K562 (cell line): ENCODE measurements at regions not wholly inside any gene's neighbourhood (a gene's known extent, or its start where the extent isn't known, plus 50 kb on each side); places are given as distances from the start of the nearest gene placed in this dataset.

ENCODE experiments used
- ATAC-seq: fragments of 200-7000 bp; cut with Tn5 transposase; 3 replicates; pipeline ENCODE4 v1.9.1; 2020; ENCODE audit warnings: moderate library complexity
- BruUV-seq: library from RNA; stranded (reverse); fragments of 400-500 nt; replicated peaks from 2 replicates; lab custom pipeline; 2021; lab: Mats Ljungman, UMichigan
- CTCF ChIA-PET: fragments of 300-600 bp; formaldehyde crosslinking; extraction: SDS; loops from one replicate; lab custom pipeline; 2021; ENCODE audit warnings: low intra/inter-chr PET ratio; lab: Yijun Ruan, JAX
- POLR2A ChIA-PET: fragments of 300-600, 350-650 bp; sonication (Branson Sonifier 250); formaldehyde crosslinking; extraction: SDS; loops from one replicate; lab custom pipeline; 2021; ENCODE audit warnings: antibody characterized with exemption, inconsistent platforms; lab: Yijun Ruan, JAX
- DNase-seq, 4 experiments: peaks; one replicate each; pipeline versions ENCODE4 v3.0.0 to v3.0.0-alpha.2; 2011 to 2018; ENCODE audit warnings: low spot score in 3 of 4, mixed read lengths in 3 of 4; ENCODE audit errors: extremely low read depth in 1 of 4
- FAIRE-seq: peaks from 2 replicates; lab custom pipeline; 2011; peaks lifted over from hg19 to GRCh38; lab: Jason Lieb, UNC
- H2AFZ ChIP-seq: 2 replicates; pipeline ENCODE4 v1.6.0; 2011; ENCODE audit warnings: low read depth, low read length, control low read depth, inconsistent platforms
- H3K27ac ChIP-seq: fragments of 200-600 bp; 3 replicates; pipeline ENCODE4 v1.8.0; 2011; ENCODE audit warnings: low read depth, mild to moderate bottlenecking, control low read depth, inconsistent platforms, low read length, moderate library complexity, mixed read lengths; ENCODE audit errors: extremely low read depth
- H3K27me3 ChIP-seq, 2 experiments: fragments of 300-600 bp in 1 of 2; 2 replicates in 1 of 2; 3 replicates in 1 of 2; pipeline versions ENCODE4 v1.6.0 to v1.8.0; 2011; ENCODE audit warnings: inconsistent platforms in 2 of 2, low read length in 2 of 2, mild to moderate bottlenecking in 1 of 2, mixed read lengths in 1 of 2, moderate library complexity in 1 of 2; ENCODE audit not compliant: control insufficient read depth in 2 of 2, insufficient read depth in 2 of 2
- H3K36me3 ChIP-seq: fragments of 300-600 bp; 3 replicates; pipeline ENCODE4 v1.8.0; 2011; ENCODE audit warnings: mild to moderate bottlenecking, low read length, inconsistent platforms; ENCODE audit not compliant: control insufficient read depth, insufficient read depth
- H3K4me1 ChIP-seq, 2 experiments: fragments of 200-600 bp in 1 of 2; replicated peaks in 1 of 2; 2 replicates in 1 of 2; 3 replicates in 1 of 2; pipeline versions ENCODE4 v1.5.1 to v1.8.0; 2011; ENCODE audit warnings: inconsistent platforms in 2 of 2, low read length in 2 of 2, mild to moderate bottlenecking in 1 of 2, mixed read lengths in 1 of 2, moderate library complexity in 1 of 2; ENCODE audit not compliant: control insufficient read depth in 2 of 2, insufficient read depth in 2 of 2
- H3K4me2 ChIP-seq: 2 replicates; pipeline ENCODE4 v1.6.1; 2011; ENCODE audit warnings: low read length, control low read depth, inconsistent platforms, mixed read lengths; ENCODE audit not compliant: insufficient read depth
- H3K4me3 ChIP-seq: fragments of 200-600 bp; sonication (generic), shearing (Covaris generic); 2 replicates; pipeline ENCODE4 v1.5.1; 2016; ENCODE audit warnings: control low read depth, inconsistent platforms
- H3K79me2 ChIP-seq: fragments of 200-600 bp; 3 replicates; pipeline ENCODE4 v1.8.0; 2011; ENCODE audit warnings: low read length, inconsistent platforms; ENCODE audit not compliant: control insufficient read depth, insufficient read depth
- H3K9ac ChIP-seq, 2 experiments: 2 replicates each; pipeline versions ENCODE4 v1.6.0 to v1.6.1; 2011; ENCODE audit warnings: low read depth in 2 of 2, low read length in 2 of 2, control low read depth in 1 of 2, inconsistent platforms in 1 of 2, mild to moderate bottlenecking in 1 of 2, mixed read lengths in 1 of 2; ENCODE audit not compliant: insufficient read depth in 1 of 2
- H3K9me1 ChIP-seq: one replicate; pipeline ENCODE4 v1.6.0; 2011; ENCODE audit warnings: inconsistent platforms, mild to moderate bottlenecking, low read length, moderate library complexity; ENCODE audit not compliant: control insufficient read depth, insufficient read depth
- H3K9me3 ChIP-seq: replicated peaks from 2 replicates; pipeline ENCODE4 v1.5.1; 2011; ENCODE audit warnings: low read depth, low read length, inconsistent platforms; ENCODE audit not compliant: control insufficient read depth, insufficient read depth
- H4K20me1 ChIP-seq: replicated peaks from 2 replicates; pipeline ENCODE4 v1.6.1; 2011; ENCODE audit warnings: low read length, inconsistent platforms, mixed read lengths; ENCODE audit not compliant: control insufficient read depth, insufficient read depth
- CBX2 ChIP-seq: fragments of 200-600 bp; sonication (generic); IDR thresholded peaks from one replicate; pipeline ENCODE4 v1.6.1; 2012; ENCODE audit warnings: mild to moderate bottlenecking, low read length, inconsistent platforms; ENCODE audit not compliant: insufficient read depth, poor library complexity, severe bottlenecking
- ETV5 ChIP-seq: sonication (generic); formaldehyde crosslinking; IDR thresholded peaks from 2 replicates; pipeline ENCODE4 v1.4.0; 2020; ENCODE audit warnings: low read depth, mild to moderate bottlenecking, missing genetic modification reagents
- HMG20A ChIP-seq: fragments of 450-650 bp; formaldehyde crosslinking; conservative IDR thresholded peaks from 2 replicates; pipeline ENCODE4 v1.4.0; 2020; ENCODE audit warnings: mild to moderate bottlenecking, mixed read lengths
- MAFF ChIP-seq: IDR thresholded peaks from 2 replicates; pipeline ENCODE4 v1.6.1; 2012; ENCODE audit warnings: low read length, improper control_type of control experiment
- NFATC3 ChIP-seq: fragments of 450-650 bp; IDR thresholded peaks from 2 replicates; pipeline ENCODE4 v1.6.1; 2017; ENCODE audit warnings: mild to moderate bottlenecking
- NFE2L1 ChIP-seq: fragments of 450-650 bp; IDR thresholded peaks from 2 replicates; pipeline ENCODE4 v1.6.1; 2016; ENCODE audit warnings: missing genetic modification characterization, low read depth, mild to moderate bottlenecking, missing compliant biosample characterization, moderate library complexity, borderline replicate concordance
- STAT5B ChIP-seq: fragments of 250-450 bp; sonication (Bioruptor Pico); IDR thresholded peaks from 2 replicates; pipeline ENCODE4 v1.8.0; 2021; ENCODE audit warnings: mild to moderate bottlenecking, inconsistent platforms
- ZNF184 ChIP-seq: sonication (generic); formaldehyde crosslinking; IDR thresholded peaks from 2 replicates; pipeline ENCODE4 v1.5.0; 2020; ENCODE audit warnings: missing genetic modification reagents
- ZNF583 ChIP-seq: fragments of 250-450 bp; sonication (Bioruptor Pico); IDR thresholded peaks from 2 replicates; pipeline ENCODE4 v1.4.0; 2020
- ZNF589 ChIP-seq: fragments of 200-800 bp; sonication (Bioruptor generic); IDR thresholded peaks from 2 replicates; pipeline ENCODE4 v1.6.1; 2016; ENCODE audit warnings: low read depth, missing genetic modification characterization, missing compliant biosample characterization
- WGBS: fragments of 100-300 bp; shearing (Covaris generic); methylation state at CpG from one replicate; pipeline ENCODE4 v1.1.6; 2016; ENCODE audit warnings: low coverage, mixed read lengths; ENCODE audit not compliant: insufficient coverage; ENCODE audit errors: missing lambda C conversion rate; 5-methylcytosine and 5-hydroxymethylcytosine counted together
- in situ Hi-C: fragments of 300-500 bp; cut with MboI; formaldehyde crosslinking; loops from 4 replicates; pipeline ENCODE4 v1.15.0; 2018; ENCODE audit warnings: inconsistent platforms, mixed read lengths
- intact Hi-C: fragments of 100-400 bp; cut with micrococcal nuclease; formaldehyde crosslinking; loops from 2 replicates; pipeline ENCODE4 v1.14.2; 2022
- TF ChIP-seq, protein P1 (sequence below), 3 experiments: fragments of 200-800 bp in 1 of 3; sonication (Bioruptor generic) in 1 of 3; sonication (generic) in 1 of 3; formaldehyde crosslinking in 1 of 3; IDR thresholded peaks; 2 replicates each; pipeline versions ENCODE4 v1.6.1 to v1.8.0; 2016 to 2022; ENCODE audit warnings: mild to moderate bottlenecking in 2 of 3, missing compliant biosample characterization in 2 of 3, missing genetic modification characterization in 2 of 3, missing genetic modification reagents in 1 of 3
- TF ChIP-seq, protein P2 (sequence below): sonication (generic); formaldehyde crosslinking; IDR thresholded peaks from 2 replicates; pipeline ENCODE4 v1.8.0; 2023; ENCODE audit warnings: missing genetic modification reagents, mild to moderate bottlenecking, borderline replicate concordance
- TF ChIP-seq, protein P3 (sequence below): fragments of 250-450 bp; sonication (Bioruptor Pico); IDR thresholded peaks from 2 replicates; pipeline ENCODE4 v1.5.0; 2021
- TF ChIP-seq, protein P4 (sequence below), 2 experiments: IDR thresholded peaks; 2 replicates each; pipeline ENCODE4 v1.6.1; 2011; ENCODE audit warnings: borderline replicate concordance in 1 of 2, control low read depth in 1 of 2, low read depth in 1 of 2, low read length in 1 of 2, mild to moderate bottlenecking in 1 of 2, mixed read lengths in 1 of 2, moderate library complexity in 1 of 2; ENCODE audit not compliant: insufficient read depth in 1 of 2, insufficient read length in 1 of 2, poor library complexity in 1 of 2, severe bottlenecking in 1 of 2; ENCODE audit errors: extremely low read depth in 1 of 2

DNA sequence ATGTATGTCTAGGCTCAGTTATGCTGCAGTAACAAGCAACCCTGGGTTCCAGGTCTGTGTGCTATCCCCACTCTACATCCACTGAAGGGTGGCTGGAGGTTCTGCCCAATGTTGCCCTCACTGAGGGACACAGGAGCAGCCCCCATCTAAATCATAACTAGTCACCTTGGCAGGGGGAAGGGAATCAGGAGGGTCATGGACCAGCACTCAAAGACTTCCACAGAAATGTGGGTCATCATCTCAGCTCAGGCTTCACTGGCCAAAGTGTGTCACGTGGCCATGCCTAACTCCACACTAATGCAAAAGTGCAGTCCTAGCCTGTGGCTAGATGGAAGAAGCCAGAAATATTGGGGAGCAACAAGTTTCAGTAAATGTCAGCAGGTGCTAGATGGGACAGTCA, 137.3 kb upstream of the ZNF507 start:
- CTCF ChIA-PET = interaction anchor here (0.6 kb wide), 1 partner anchor 23 kb away, joined by 6 read pairs; no protein-coding TSS in a partner anchor
- BruUV-seq = no TSS peak
- TF ChIP-seq NFATC3 = no peak
- TF ChIP-seq, protein P1, sequence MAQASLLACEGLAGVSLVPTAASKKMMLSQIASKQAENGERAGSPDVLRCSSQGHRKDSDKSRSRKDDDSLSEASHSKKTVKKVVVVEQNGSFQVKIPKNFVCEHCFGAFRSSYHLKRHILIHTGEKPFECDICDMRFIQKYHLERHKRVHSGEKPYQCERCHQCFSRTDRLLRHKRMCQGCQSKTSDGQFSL (CRISPR knock-in tag; IDR thresholded peaks at IDR 0.05) = no peak
- TF ChIP-seq, protein P1 (tag; IDR thresholded peaks at IDR 0.05) = no peak
- TF ChIP-seq ZNF583 (CRISPR knock-in tag) = no peak
- TF ChIP-seq ZNF589 = no peak
- no peak for TF ChIP-seq STAT5B (CRISPR knock-in tag)
- TF ChIP-seq ETV5 (CRISPR knock-in tag) = no peak
- TF ChIP-seq, protein P2, sequence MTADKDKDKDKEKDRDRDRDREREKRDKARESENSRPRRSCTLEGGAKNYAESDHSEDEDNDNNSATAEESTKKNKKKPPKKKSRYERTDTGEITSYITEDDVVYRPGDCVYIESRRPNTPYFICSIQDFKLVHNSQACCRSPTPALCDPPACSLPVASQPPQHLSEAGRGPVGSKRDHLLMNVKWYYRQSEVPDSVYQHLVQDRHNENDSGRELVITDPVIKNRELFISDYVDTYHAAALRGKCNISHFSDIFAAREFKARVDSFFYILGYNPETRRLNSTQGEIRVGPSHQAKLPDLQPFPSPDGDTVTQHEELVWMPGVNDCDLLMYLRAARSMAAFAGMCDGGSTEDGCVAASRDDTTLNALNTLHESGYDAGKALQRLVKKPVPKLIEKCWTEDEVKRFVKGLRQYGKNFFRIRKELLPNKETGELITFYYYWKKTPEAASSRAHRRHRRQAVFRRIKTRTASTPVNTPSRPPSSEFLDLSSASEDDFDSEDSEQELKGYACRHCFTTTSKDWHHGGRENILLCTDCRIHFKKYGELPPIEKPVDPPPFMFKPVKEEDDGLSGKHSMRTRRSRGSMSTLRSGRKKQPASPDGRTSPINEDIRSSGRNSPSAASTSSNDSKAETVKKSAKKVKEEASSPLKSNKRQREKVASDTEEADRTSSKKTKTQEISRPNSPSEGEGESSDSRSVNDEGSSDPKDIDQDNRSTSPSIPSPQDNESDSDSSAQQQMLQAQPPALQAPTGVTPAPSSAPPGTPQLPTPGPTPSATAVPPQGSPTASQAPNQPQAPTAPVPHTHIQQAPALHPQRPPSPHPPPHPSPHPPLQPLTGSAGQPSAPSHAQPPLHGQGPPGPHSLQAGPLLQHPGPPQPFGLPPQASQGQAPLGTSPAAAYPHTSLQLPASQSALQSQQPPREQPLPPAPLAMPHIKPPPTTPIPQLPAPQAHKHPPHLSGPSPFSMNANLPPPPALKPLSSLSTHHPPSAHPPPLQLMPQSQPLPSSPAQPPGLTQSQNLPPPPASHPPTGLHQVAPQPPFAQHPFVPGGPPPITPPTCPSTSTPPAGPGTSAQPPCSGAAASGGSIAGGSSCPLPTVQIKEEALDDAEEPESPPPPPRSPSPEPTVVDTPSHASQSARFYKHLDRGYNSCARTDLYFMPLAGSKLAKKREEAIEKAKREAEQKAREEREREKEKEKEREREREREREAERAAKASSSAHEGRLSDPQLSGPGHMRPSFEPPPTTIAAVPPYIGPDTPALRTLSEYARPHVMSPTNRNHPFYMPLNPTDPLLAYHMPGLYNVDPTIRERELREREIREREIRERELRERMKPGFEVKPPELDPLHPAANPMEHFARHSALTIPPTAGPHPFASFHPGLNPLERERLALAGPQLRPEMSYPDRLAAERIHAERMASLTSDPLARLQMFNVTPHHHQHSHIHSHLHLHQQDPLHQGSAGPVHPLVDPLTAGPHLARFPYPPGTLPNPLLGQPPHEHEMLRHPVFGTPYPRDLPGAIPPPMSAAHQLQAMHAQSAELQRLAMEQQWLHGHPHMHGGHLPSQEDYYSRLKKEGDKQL = no peak
- TF ChIP-seq CBX2 = no peak
- TF ChIP-seq HMG20A = no peak
- TF ChIP-seq MAFF = no peak
- TF ChIP-seq NFE2L1 (tag) = no peak
- no peak for TF ChIP-seq ZNF184
- TF ChIP-seq, protein P3, sequence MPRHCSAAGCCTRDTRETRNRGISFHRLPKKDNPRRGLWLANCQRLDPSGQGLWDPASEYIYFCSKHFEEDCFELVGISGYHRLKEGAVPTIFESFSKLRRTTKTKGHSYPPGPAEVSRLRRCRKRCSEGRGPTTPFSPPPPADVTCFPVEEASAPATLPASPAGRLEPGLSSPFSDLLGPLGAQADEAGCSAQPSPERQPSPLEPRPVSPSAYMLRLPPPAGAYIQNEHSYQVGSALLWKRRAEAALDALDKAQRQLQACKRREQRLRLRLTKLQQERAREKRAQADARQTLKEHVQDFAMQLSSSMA = no peak
- TF ChIP-seq, protein P4, sequence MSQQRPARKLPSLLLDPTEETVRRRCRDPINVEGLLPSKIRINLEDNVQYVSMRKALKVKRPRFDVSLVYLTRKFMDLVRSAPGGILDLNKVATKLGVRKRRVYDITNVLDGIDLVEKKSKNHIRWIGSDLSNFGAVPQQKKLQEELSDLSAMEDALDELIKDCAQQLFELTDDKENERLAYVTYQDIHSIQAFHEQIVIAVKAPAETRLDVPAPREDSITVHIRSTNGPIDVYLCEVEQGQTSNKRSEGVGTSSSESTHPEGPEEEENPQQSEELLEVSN (IDR thresholded peaks at IDR 0.05; ENCODE audit: borderline replicate concordance in 1 of 2, extremely low read depth in 1 of 2, insufficient read depth in 1 of 2, insufficient read length in 1 of 2, low read depth in 1 of 2, low read length in 1 of 2, poor library complexity in 1 of 2, severe bottlenecking in 1 of 2) = no peak

More for the DNA sequence above, 137.3 kb upstream of the ZNF507 start:
- ATAC-seq = no peak
- 0% methylated on average over 1 of the region's 1 CpG for WGBS
- intact Hi-C loops = no loop called here
- H3K9me1 ChIP-seq = peaks cover 2% of the 10 kb centered on the region
- H2AFZ ChIP-seq = no peak overlapping the region
- no peaks in the 10 kb centered on the region for H4K20me1 ChIP-seq
- no peaks in the 10 kb centered on the region for H3K36me3 ChIP-seq
- no peak overlapping the region for H3K27ac ChIP-seq
- POLR2A ChIA-PET = no interaction called here
- H3K9me3 ChIP-seq = no peaks in the 10 kb centered on the region
- in situ Hi-C loops = no loop called here
- no peaks in the 10 kb centered on the region; a peak in 1 of 5 replicates for H3K27me3 ChIP-seq
- no peaks in the 10 kb centered on the region for H3K4me1 ChIP-seq
- H3K79me2 ChIP-seq = no peaks in the 10 kb centered on the region
- H3K4me2 ChIP-seq = no peak overlapping the region
- no peak for DNase-seq
- no peak overlapping the region for H3K9ac ChIP-seq
- no peak for FAIRE-seq
- H3K4me3 ChIP-seq = no peak overlapping the region
